ENCODE measurements at regions not wholly inside any gene's neighbourhood (a gene's known extent, or its start where the extent isn't known, plus 50 kb on each side); places are given as distances from the start of the nearest gene placed in this dataset.

DNA sequence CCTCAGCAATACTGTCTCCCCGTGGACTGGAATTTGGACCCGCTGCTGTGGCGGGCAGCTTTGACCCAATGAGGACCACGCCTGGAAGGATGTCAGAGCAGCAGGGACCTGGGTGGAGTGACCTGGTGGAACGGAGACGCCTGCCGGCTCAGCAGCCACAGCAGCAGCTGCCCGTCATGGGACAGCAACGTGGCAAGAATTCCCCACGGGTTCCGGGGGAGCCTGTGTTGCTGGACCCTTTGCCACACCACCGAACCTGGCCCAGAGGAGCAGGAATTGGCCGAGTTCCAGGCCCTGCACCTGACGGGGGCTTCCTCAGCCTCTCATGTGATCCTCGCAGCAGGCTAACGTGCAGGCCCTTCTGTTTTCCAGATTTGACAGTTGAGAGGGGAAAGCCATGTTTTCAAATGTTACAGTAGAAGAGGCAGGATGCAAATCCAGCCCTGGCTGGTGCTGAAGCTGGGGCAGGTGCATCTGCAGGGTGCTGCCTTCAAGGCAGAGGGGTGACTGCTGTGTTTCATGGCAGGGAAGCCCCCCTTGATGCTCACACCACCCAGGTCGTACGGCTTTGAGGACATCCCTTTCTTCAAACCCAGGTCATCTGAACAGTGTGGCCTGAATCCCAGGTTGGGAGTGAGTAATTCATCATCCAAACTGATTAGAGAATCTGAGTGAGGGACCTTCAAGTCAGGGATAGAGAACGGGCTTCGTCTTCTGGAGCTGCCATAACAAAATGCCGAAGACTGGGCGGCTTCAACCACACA is 93.4 kb downstream of the THBS2 start:
- TF ChIP-seq EZH2 (IDR thresholded peaks at IDR 0.05): no peak
- no peak for TF ChIP-seq FOXP2 (optimal IDR thresholded peaks at IDR 0.05; ENCODE audit: control extremely low read depth, extremely low read length, insufficient read depth)
- no peak for TF ChIP-seq POLR2AphosphoS5 (IDR thresholded peaks at IDR 0.05; ENCODE audit: borderline replicate concordance, low read depth, low read length)
- DNase-seq (ENCODE audit: low read depth, low spot score): no peak
- Histone ChIP-seq H3K9ac (ENCODE audit: insufficient read length) (no peak overlapping the region), H3K27ac (no peak overlapping the region), H3K4me3 (no peak overlapping the region), H3K9me3 (ENCODE audit: low read depth, low read length) (no peaks in the 10 kb centered on the region), H3K36me3 (ENCODE audit: insufficient read depth, low read length) (no peaks in the 10 kb centered on the region)

DNA sequence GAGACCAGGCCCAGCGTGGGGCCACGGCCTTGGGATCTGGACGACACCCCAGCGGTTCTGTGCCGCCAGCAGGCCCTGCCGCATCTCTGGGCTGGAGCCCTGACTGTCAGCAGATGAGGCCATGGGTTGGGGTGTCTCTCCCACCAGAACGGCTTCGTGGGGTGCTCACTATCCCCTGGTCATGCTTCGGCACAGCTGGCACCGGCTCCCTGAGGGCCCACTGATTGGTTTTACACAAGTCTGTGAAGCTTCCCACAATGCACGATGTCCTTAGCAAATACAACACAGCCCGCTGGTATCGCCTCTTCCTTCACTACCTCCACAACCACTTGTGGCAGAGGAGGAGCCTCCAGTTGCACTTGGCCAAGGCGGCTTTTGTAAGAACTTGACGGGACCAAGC is 94.3 kb downstream of the THBS2 start:
- Histone ChIP-seq H3K9me3 (ENCODE audit: low read depth, low read length) (no peaks in the 10 kb centered on the region), H3K36me3 (ENCODE audit: insufficient read depth, low read length) (no peaks in the 10 kb centered on the region), H3K27ac (no peak overlapping the region), H3K9ac (ENCODE audit: insufficient read length) (no peak overlapping the region), H3K4me3 (no peak overlapping the region)
- no peak for TF ChIP-seq FOXP2 (optimal IDR thresholded peaks at IDR 0.05; ENCODE audit: control extremely low read depth, extremely low read length, insufficient read depth)
- no peak for TF ChIP-seq POLR2AphosphoS5 (IDR thresholded peaks at IDR 0.05; ENCODE audit: borderline replicate concordance, low read depth, low read length)
- TF ChIP-seq EZH2 (IDR thresholded peaks at IDR 0.05): no peak
- no peak for DNase-seq (ENCODE audit: low read depth, low spot score)

DNA sequence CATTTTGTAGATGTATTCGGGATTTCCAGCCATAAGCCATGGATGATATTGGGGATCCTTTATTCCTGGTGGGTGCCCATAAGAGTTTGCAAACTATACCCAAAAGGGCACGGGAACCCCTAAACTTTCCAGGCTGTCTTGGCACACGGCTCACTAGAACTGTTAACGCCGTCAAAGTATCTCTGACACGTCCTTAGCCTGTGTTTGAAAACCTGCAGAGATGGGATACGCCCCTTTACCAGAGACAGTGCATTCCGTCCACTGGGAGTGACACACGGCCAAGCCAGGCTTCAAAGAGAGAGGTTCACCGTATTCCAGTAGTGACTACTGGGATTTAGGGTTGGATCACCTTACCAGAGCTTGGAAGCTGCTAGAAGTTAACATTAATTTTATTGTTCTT is 95.0 kb downstream of the THBS2 start:
- Histone ChIP-seq H3K9me3 (ENCODE audit: low read depth, low read length) (no peaks in the 10 kb centered on the region), H3K9ac (ENCODE audit: insufficient read length) (no peak overlapping the region), H3K4me3 (no peak overlapping the region), H3K27ac (no peak overlapping the region), H3K36me3 (ENCODE audit: insufficient read depth, low read length) (no peaks in the 10 kb centered on the region)
- TF ChIP-seq FOXP2 (optimal IDR thresholded peaks at IDR 0.05; ENCODE audit: control extremely low read depth, extremely low read length, insufficient read depth) (no peak), POLR2AphosphoS5 (IDR thresholded peaks at IDR 0.05; ENCODE audit: borderline replicate concordance, low read depth, low read length) (no peak), EZH2 (IDR thresholded peaks at IDR 0.05) (no peak)
- no peak for DNase-seq (ENCODE audit: low read depth, low spot score)

DNA sequence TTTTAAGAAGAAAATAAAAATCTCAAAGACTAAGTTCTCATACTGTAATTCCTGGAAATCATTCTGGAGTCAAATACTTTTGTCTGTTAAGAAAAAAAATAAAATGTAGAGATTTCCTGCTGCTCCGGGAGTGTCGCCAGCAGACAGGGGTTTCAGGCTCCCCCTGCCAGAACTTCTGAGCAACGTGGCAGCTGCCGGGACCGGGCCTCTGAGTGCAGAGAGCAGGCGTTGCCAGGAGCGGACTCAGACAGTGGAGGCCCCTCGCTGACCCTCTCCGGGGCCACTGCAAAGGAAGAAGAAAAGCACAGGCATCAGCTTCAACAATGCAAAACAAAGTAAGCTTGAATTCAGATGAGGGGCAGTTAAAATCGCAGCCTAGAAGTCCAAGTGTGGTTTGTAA is 95.5 kb downstream of the THBS2 start:
- TF ChIP-seq FOXP2 (optimal IDR thresholded peaks at IDR 0.05; ENCODE audit: control extremely low read depth, extremely low read length, insufficient read depth) (no peak), POLR2AphosphoS5 (IDR thresholded peaks at IDR 0.05; ENCODE audit: borderline replicate concordance, low read depth, low read length) (no peak), EZH2 (IDR thresholded peaks at IDR 0.05) (no peak)

DNA sequence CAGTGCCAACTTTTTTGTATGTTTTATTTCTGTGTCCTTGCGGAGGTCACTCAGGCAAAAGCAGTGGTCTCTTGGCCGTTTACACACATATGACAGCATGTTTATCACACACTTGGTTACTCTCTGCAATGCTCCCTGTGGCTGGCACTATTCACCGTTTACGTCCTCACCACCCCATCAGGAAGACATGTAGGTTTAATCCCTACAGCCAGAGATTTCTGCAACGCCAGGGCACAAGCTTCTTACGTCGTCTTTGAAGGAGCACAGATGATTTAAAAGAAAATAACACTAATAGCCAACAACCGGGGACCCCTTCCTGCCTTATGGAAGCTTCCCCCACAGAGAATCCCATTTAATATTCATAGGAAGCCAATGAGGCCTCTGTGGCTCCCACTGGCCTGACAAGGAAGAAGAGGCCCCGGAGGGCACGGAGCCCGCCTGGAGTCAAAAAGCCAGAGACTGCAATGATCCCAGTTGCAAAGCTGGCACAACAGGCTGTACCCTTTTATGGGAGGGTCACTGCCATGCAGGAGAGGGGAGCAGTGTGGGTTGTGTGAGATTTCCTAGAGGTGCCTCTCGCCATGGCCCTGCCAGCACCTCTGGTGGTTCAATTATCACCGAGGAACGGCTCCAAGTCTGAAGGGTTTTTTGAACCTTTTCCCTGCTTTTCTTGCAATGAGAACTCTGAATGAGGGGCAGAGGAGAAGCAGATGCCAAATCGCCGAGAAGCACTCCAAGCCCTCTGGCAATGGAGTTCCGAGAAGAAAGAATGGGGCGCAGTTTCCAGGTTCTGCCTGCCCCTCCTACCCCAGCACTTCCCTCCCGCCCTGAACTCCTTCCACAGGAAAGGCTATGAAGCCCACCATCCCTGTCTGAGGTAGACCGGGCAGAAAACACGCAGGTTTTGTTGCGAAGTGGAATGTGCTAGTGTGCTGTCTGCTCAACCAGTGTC is 96.2 kb downstream of the THBS2 start:
- Histone ChIP-seq H3K4me3 (no peak overlapping the region), H3K36me3 (ENCODE audit: insufficient read depth, low read length) (no peaks in the 10 kb centered on the region), H3K9ac (ENCODE audit: insufficient read length) (no peak overlapping the region), H3K9me3 (ENCODE audit: low read depth, low read length) (no peaks in the 10 kb centered on the region), H3K27ac (no peak overlapping the region)
- TF ChIP-seq FOXP2 (optimal IDR thresholded peaks at IDR 0.05; ENCODE audit: control extremely low read depth, extremely low read length, insufficient read depth): no peak
- no peak for TF ChIP-seq EZH2 (IDR thresholded peaks at IDR 0.05)
- no peak for TF ChIP-seq POLR2AphosphoS5 (IDR thresholded peaks at IDR 0.05; ENCODE audit: borderline replicate concordance, low read depth, low read length)
- no peak for DNase-seq (ENCODE audit: low read depth, low spot score)

More for the DNA sequence above, 95.5 kb downstream of the THBS2 start:
- Histone ChIP-seq H3K9ac (ENCODE audit: insufficient read length) (peak overlapping the region; percentile 39), H3K27ac (no peak overlapping the region), H3K36me3 (ENCODE audit: insufficient read depth, low read length) (no peaks in the 10 kb centered on the region), H3K4me3 (no peak overlapping the region), H3K9me3 (ENCODE audit: low read depth, low read length) (no peaks in the 10 kb centered on the region)
- no peak for DNase-seq (ENCODE audit: low read depth, low spot score)

DNA sequence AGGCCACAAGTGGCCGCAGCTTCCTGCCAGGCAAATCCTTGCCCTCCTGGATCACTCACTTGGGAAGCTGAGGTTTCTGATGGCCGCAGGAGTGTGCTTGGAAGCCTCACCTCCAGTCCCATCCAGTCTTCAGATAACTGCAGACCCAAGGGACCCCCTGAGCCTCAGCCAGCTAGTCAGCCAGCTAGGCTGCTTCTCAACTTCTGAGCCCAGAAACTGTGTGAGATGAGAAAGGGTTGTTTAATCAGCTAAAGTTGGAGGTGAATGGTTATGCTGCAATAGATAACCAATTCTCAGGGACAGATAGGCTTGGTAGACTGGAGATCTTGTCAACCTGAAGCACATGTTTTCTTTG is 96.9 kb downstream of the THBS2 start:
- H3K4me3 ChIP-seq: no peak overlapping the region
- no peak for DNase-seq (ENCODE audit: low read depth, low spot score)
- no peak overlapping the region for H3K9ac ChIP-seq (ENCODE audit: insufficient read length)
- H3K36me3 ChIP-seq (ENCODE audit: insufficient read depth, low read length): no peaks in the 10 kb centered on the region
- H3K9me3 ChIP-seq (ENCODE audit: low read depth, low read length): no peaks in the 10 kb centered on the region
- H3K27ac ChIP-seq: no peak overlapping the region
- no peak for TF ChIP-seq FOXP2 (optimal IDR thresholded peaks at IDR 0.05; ENCODE audit: control extremely low read depth, extremely low read length, insufficient read depth)
- no peak for TF ChIP-seq EZH2 (IDR thresholded peaks at IDR 0.05)
- TF ChIP-seq POLR2AphosphoS5 (IDR thresholded peaks at IDR 0.05; ENCODE audit: borderline replicate concordance, low read depth, low read length): no peak

DNA sequence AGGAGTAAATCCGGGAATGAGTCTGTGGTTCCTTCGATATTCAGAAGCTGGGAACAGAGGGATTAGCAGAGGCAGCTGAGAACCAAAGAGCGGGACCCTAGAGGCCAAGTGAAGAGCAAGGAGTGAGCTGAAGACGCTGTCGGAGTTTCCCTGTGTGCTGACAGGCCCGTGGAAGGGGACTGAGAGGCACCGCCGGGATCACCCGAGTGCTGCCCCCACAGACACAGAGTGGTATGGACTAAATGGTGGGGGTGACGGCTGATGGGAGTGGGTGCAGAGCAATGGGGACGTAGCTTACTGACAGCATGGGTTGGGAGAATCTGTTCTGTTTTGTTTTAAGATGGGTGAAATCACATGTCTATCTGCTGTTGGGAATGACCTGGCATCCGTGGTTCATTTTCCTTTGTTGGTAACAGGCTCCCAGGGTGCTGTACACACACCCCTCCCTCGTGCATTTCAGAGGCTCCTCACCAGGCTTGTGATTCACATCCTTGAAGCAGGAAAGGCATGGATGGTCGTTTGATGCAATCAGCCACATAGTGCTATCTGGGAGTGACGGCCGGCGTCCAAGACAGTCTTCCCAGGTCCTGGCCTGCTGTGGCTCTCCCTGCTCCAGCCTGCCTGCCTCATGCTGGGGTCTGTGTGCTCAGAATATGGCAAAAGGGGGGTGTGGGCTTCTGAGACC is 97.4 kb downstream of the THBS2 start:
- Histone ChIP-seq H3K4me3 (no peak overlapping the region), H3K9ac (ENCODE audit: insufficient read length) (no peak overlapping the region), H3K27ac (no peak overlapping the region), H3K9me3 (ENCODE audit: low read depth, low read length) (no peaks in the 10 kb centered on the region), H3K36me3 (ENCODE audit: insufficient read depth, low read length) (no peaks in the 10 kb centered on the region)
- no peak for DNase-seq (ENCODE audit: low read depth, low spot score)
- TF ChIP-seq EZH2 (IDR thresholded peaks at IDR 0.05): no peak
- TF ChIP-seq FOXP2 (optimal IDR thresholded peaks at IDR 0.05; ENCODE audit: control extremely low read depth, extremely low read length, insufficient read depth): no peak
- TF ChIP-seq POLR2AphosphoS5 (IDR thresholded peaks at IDR 0.05; ENCODE audit: borderline replicate concordance, low read depth, low read length): no peak

DNA sequence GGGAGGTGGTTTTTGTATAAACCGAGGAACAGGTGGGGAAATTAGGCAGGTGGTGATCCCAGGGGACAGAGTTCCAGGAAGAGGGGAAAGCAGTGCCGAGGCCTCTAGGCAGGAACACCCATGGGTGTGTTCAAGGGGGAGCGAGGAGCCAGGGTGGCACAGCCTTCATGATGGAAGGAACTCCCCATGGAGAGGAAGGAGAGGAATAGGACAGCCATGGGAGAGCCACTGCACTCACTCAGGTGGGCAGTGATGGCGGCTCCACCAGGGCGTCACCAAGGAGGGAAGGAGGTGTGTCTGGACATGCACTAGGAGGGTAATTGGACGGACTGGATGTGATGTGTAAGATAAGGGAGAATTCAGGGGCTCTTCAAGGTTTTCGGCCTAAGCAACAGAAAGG is 98.2 kb downstream of the THBS2 start:
- no peak for TF ChIP-seq POLR2AphosphoS5 (IDR thresholded peaks at IDR 0.05; ENCODE audit: borderline replicate concordance, low read depth, low read length)
- TF ChIP-seq EZH2 (IDR thresholded peaks at IDR 0.05): no peak
- TF ChIP-seq FOXP2 (optimal IDR thresholded peaks at IDR 0.05; ENCODE audit: control extremely low read depth, extremely low read length, insufficient read depth): no peak
- Histone ChIP-seq H3K9ac (ENCODE audit: insufficient read length) (no peak overlapping the region), H3K4me3 (no peak overlapping the region), H3K36me3 (ENCODE audit: insufficient read depth, low read length) (no peaks in the 10 kb centered on the region), H3K27ac (no peak overlapping the region), H3K9me3 (ENCODE audit: low read depth, low read length) (no peaks in the 10 kb centered on the region)
- DNase-seq (ENCODE audit: low read depth, low spot score): no peak
